ENCODE measurements at regions not wholly inside any gene's neighbourhood (a gene's known extent, or its start where the extent isn't known, plus 50 kb on each side); places are given as distances from the start of the nearest gene placed in this dataset.
A peak's percentile ranks its signal among the peaks of the same experiment; 100 is the strongest.

DNA sequence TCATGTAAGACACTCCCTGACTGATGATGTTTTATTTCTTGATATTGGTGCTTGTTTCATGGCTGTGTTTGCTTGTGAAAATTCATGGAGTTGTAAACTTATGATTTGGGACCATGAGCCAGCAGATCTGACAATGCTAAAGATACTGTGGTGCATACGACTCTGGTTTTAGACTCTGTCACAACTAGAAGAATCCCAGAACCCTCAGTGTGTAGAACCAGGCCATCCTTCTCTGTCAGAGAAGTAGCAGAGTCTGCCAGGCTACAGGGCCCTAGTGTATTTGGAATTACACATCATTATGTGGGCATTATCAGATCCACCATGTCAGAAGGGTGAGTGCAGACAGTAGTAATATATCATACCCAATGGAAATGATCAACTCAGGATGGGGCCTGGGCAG, 209.8 kb upstream of the POU2AF2 start:
- no peak for DNase-seq (ENCODE audit: low spot score)

GRCh38 chr11:111026241-111026640, 219.3 kb upstream of the POU2AF2 start:
- no peak for DNase-seq (ENCODE audit: low spot score)

DNA sequence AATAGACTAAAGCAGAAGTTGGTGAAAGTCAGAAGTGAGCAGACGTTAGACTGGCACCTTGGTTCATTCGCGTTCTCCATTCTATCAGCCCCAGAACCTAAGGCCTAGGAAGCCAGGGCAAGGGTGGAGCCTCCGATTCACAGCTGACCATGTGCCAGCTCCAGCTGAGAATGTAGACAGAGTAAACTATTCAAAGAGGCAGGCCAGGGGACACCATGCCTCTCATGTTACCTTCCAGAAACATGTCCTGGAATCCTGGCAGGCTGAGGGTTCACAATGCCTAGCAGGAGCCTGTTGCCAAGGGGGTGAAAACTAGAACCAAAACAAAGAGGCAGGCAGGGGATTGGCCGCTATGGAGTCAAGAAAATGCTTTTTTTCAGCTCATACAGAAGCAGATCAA, 224.4 kb upstream of the POU2AF2 start:
- DNase-seq (ENCODE audit: low spot score): no peak

DNA sequence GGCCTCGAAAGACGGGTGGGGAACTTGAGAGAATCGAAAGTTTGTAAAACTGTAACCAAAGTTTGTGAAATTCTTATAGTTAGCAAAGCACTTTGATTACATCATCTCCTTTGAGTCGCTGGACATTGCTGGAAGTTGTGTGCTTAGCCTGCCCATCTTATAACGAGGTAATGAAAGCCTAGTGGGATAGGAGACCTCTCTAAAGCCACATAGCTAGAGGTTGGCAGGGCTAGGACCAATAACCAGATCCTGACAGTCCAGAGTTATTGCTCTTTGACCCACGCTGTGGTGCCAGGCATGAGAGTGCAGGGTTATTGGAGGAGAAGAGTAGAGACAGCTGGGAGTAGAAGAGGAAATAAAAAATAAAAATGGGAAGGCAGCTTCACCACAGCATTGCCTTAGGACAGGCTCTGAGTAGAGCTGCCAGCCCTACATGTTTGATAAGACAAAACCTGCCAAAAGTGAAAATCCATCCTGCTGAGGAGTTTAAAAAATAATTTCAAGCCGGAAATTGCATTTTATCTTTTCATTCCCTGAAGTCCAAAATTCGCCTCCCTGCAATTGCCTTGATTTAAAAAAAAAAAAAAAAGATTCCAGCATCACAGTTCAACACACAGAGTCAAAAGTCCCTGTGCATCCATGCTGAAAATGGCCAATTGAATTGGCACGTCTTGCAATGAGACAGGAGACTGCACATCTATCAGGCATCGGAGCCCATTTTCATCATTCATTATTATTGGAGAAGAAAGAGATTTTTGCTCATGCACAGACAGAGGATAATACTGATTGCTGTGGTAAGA, 225.5 kb upstream of the POU2AF2 start:
- DNase-seq (ENCODE audit: low spot score): no peak

GRCh38 chr11:111019451-111019850, 226.1 kb upstream of the POU2AF2 start:
- DNase-seq (ENCODE audit: low spot score): no peak

DNA sequence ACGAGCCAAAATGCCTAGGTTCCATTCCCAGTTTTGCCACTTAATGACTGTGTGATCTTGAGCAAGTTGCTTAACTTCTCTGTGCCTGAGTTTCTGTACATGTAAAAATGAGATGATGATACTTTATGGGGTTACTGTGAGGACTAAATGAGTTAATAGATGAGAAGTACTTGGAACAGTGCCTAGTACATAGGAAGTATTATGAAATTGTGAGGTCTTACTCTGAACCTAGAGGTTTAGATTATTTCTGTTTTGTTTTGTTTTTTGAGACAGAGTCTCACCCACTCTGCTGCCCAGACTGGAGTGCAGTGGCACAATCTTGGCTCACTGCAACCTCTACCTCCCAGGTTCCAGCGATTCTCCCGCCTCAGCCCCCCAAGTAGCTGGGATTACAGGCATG, 227.0 kb upstream of the POU2AF2 start:
- no peak for DNase-seq (ENCODE audit: low spot score)

DNA sequence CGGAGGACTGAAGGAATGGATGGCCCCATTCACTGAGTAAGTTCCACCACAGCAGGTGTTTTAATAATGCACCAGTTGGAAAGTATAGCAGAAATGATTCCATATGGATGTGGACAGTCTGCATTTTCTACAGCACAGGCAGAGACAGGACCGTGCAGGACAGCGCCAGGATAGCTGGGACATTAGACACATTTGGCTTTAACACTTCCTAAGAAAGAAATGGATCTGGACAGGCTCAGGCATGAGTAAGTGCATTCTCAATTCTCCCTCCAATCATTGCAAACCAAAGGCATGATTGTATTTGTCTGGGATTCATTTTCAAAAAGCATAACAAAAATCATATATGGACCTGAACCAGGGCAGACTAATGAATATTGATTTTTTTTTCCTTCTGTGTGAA, 233.0 kb upstream of the POU2AF2 start:
- DNase-seq (ENCODE audit: low spot score): no peak

- no peak for DNase-seq (ENCODE audit: low spot score)
These were observed 234.3 kb upstream of the POU2AF2 start for GRCh38 chr11:111011275-111011594.

DNA sequence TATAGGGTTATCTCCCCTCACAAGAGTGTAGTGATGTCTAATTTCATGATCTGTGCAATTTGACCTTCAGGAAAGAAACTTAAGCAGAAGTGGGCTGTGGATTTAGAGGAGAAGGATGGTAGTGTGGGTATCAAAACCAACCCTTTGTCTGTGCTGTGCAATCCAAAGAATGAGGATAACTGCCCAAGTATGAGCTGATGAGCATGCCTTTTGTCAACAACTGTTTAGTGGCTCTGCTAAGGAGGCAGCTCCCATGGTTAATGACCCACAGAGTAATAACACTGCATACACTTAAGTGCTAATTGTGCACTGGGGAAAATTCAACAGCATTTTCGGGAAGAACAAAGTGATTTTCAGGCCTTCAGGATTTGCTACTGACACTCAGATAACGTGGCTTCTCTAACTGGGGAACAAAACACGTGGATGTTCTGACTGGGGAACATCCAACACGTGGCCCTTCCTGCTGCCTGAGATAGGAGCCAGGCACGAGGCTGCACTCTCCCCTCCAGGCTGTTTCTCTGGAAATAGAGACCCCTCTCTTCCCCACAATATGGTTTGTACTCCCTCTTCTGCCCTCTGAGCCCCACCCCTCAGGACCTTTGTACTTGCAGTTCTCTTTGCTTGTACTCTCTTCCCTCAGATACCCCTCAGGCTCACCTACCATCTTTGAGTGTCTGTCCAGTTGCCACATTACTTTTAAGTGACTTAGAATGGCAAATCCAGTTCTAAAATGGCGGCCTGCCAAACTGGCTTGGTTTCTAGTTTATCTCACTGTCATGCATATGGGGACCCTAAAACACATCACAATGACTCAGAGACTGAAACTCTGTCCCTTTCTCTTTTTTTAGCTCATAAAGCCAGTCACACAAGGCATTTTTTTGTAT, 234.9 kb upstream of the POU2AF2 start:
- DNase-seq (ENCODE audit: low spot score): no peak

- DNase-seq (ENCODE audit: low spot score): no peak
These were observed 239.3 kb upstream of the POU2AF2 start for GRCh38 chr11:111006227-111006626.

DNA sequence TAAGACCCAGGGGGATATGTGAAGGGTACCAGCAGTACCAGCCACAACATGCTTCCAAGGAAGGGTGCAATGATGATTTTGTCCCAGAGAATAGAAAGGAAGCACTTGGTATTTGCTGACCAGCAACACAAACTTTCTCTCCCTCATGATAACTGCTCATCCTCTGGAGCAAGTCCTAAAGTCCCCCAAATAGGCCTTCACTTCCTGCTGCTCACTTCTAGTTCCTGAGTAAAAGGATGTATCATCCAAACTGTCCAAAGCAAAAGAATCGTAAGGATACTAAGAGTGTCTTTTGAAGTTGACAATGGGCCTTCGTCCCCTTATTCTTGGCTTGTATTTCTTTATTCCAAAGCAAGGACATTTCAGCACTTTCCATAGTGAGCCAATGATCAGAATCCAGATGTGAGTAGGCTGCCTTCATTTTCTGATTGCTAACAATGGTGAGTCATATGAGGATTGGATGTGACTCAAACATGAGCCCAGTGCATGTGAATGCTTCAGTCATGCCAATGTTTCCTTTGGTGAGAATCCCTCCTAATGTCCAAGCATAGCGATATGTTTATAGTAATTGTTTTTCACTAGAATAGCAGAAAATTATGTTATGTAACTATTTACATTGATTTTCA, 243.4 kb upstream of the POU2AF2 start:
- DNase-seq (ENCODE audit: low spot score): peak; percentile 84

DNA sequence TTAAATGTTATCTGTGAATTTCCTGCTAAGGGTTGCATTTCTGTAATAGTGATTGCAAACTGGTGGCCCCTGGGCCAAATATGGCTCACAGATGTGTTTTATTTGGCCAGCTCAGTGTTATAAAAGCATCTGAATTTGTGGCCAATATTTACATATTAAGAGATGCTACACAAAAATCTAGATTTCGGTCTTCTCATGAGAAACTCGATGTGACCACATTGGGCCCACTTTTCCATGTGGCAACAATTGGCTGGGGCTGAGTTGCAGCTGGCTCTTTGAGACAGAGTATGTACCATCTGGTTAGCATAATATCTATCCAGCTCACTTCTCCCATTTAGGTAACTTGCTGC, 244.5 kb upstream of the POU2AF2 start:
- no peak for DNase-seq (ENCODE audit: low spot score)

- DNase-seq (ENCODE audit: low spot score): no peak
These were observed 245.0 kb upstream of the POU2AF2 start for GRCh38 chr11:111000400-111001080.

DNA sequence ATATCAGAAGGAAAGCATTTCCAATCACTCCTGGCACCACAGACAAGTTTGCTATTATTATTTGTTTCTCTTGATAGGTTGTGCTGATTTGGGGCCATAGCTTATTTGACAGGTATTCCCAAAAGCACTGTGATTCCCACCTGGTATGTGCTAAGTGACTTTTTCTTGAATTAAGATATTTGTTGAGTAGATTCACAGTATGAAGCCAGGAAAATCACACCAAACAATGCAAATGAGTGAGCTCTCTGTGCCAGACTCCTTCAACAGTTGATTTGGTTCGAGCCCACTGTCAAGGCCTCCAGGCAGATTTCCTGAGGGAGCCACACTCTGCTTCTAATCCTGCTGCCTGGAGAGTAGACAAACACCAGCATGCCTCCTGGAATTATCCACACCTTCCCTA, 253.0 kb upstream of the POU2AF2 start:
- no peak for DNase-seq (ENCODE audit: low spot score)

DNA sequence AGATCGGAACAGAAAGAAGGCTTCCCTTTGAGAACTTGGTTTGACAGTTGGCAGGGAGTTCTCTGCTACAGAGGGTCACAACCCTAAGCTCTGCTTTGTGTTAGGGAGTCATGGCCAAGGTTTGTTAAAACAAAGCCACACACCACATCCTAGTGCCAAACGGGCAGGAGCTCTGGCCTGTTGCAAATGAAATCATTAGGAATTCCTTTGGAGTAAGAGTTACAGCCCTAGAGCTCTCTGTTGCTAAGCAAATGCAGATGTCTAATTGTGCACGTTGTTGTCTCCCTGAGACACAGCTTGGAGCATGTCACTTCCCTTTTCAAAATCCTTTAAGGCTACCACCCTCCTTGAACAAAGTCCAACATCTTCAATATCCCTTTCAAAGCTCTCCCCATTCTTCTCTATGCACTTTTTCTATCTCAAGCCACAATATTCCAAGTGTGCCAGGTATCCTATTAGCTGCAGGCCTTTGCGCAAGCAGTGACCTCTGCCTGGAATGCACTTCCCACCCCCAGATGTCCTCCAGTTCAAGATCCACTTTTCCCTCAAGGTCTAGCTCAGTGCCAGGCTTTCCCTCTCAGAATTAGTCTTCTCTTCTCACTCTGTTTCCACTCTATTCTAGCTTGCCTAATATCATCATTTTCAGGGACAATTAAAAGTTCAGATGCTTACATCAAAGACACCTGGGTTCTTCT, 253.7 kb upstream of the POU2AF2 start:
- DNase-seq (ENCODE audit: low spot score): peak; percentile 80

DNA sequence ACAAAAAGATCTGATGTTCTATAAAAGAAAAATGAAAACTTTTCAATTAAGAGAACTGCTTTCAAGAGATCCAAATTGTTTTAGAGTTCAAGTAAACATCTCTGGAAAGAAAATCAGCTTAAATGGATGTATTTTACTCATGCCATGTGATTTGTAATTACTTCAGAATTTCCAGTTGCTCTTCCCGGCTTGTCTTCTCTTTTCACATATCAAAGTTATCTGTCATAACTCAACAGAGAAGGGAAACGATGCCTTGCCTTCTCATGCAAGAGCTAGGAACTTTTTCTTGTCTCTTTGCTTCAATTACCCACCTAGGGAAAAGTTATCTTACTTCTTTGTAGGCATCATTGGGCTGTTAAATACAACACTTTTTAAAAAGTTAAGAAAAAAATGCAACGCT, 255.2 kb upstream of the POU2AF2 start:
- DNase-seq (ENCODE audit: low spot score): no peak

- peak; percentile 12 for DNase-seq (ENCODE audit: low spot score)
These were observed 255.9 kb upstream of the POU2AF2 start for GRCh38 chr11:110989428-110990133.

DNA sequence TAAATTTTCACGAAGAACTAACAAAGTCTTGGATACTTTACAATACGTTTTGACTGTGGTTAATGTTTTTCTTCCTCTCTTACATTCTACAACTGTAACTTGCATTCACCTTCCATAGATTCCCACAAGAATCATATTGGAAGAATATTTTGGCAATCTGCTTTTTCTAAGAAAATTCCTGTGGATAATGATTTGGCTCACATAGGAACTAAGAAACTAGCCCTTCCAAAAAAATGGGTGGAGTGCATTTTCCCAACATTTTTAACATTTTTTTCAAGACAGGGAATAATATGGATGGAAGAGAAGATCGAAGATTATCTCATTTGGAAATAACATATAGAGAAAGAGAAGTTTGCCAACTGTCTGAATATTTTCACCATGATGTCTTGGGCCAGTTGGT, 256.9 kb upstream of the POU2AF2 start:
- no peak for DNase-seq (ENCODE audit: low spot score)

DNA sequence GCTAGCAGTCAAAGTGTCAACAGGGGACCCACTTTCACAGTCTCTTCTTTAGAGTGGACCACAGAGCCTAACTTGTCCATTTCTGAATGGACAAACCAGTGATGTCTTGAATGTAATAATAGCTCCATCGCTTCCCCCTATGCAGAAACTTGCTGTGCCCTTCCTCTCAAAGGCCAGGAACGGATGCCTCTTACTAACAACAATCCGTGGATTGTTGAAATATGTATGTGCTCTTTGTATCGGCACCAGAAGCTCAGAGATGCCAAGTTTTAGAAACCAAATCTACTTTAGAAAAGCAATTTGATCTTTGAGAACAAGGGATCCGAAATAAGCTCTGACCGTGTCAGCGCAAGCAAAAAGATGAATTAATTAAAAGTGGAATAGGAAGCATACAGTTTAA, 259.5 kb upstream of the POU2AF2 start:
- no peak for DNase-seq (ENCODE audit: low spot score)

- no peak for DNase-seq (ENCODE audit: low spot score)
These were observed 260.0 kb upstream of the POU2AF2 start for GRCh38 chr11:110985547-110985946.

- DNase-seq (ENCODE audit: low spot score): no peak
These were observed 260.8 kb upstream of the POU2AF2 start for GRCh38 chr11:110984693-110985092.

Data from AG08395 (cell line).